ENCODE measurements at regions not wholly inside any gene's neighbourhood (a gene's known extent, or its start where the extent isn't known, plus 50 kb on each side); places are given as distances from the start of the nearest gene placed in this dataset.

DNA sequence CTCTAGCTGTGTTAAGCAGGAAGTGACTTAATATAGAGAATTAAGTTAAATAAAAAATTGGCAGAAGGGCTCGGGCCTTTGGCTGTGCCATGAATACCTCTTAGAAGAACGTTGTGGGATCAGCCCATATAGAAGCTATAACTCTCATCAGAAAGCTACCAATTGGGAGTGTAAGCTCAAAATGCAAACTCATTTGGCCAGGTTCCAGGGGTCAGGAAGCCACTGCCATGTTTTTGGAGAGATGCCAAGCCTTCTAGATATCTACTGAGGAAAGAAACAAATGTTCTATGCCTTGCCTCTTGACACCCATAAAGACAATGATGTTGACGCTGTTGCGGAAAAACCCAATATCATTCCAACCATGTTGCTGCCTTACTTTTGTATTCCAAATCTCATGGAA is 475.2 kb upstream of the TGFBR2 start:
- TF ChIP-seq, protein P1, sequence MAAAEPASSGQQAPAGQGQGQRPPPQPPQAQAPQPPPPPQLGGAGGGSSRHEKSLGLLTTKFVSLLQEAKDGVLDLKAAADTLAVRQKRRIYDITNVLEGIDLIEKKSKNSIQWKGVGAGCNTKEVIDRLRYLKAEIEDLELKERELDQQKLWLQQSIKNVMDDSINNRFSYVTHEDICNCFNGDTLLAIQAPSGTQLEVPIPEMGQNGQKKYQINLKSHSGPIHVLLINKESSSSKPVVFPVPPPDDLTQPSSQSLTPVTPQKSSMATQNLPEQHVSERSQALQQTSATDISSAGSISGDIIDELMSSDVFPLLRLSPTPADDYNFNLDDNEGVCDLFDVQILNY (CRISPR knock-in tag; IDR thresholded peaks at IDR 0.05), result no peak
- TF ChIP-seq MXD4 (CRISPR knock-in tag; IDR thresholded peaks at IDR 0.05; ENCODE audit: borderline replicate concordance) (no peak), JUN (CRISPR knock-in tag; IDR thresholded peaks at IDR 0.05) (no peak)
- DNase-seq (ENCODE audit: low spot score) (no peak), ATAC-seq (no peak)
- H3K9me3 Mint-ChIP-seq, result peaks cover 12% of the 10 kb centered on the region
- no peaks in the 10 kb centered on the region for H3K4me1 Mint-ChIP-seq
- peaks cover 2% of the 10 kb centered on the region; the same call in 1 of the 2 replicates for H3K27me3 Mint-ChIP-seq (ENCODE audit: low read depth)
- H3K4me3 Mint-ChIP-seq, result no peak overlapping the region
- ChIA-PET POLR2A (no interaction called here), CTCF (no interaction called here)
- no peak overlapping the region for H3K27ac Mint-ChIP-seq
- H3K36me3 Mint-ChIP-seq, result no peaks in the 10 kb centered on the region

DNA sequence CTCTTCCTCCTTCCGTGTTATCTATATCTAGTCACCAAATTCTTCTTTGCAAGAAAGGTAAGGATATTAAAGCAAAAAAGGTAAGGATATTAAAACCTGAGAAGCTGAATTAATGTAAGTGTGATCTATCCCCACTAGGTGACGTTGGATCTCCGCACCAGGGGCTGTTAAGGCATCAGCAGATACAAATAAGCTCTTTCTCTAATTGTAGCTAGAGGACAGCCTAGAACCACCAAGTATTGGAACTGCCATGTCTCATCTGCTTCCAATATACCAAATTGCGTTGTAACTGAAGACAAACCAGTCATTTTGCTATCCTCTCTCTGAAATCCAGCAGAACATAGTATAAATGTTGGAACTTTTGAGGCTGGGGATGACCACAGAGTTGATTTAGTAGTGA is 471.2 kb upstream of the TGFBR2 start:
- H3K4me3 Mint-ChIP-seq, result no peak overlapping the region

More for the DNA sequence above, 471.2 kb upstream of the TGFBR2 start:
- Mint-ChIP-seq H3K27ac (no peak overlapping the region), H3K36me3 (no peaks in the 10 kb centered on the region), H3K4me1 (no peaks in the 10 kb centered on the region), H3K9me3 (no peaks in the 10 kb centered on the region), H3K27me3 (ENCODE audit: low read depth) (no peaks in the 10 kb centered on the region)
- no peak for TF ChIP-seq ZNF121 (CRISPR knock-in tag; IDR thresholded peaks at IDR 0.05)
- TF ChIP-seq SOX15 (CRISPR knock-in tag; IDR thresholded peaks at IDR 0.05), result no peak
- TF ChIP-seq, protein P2, sequence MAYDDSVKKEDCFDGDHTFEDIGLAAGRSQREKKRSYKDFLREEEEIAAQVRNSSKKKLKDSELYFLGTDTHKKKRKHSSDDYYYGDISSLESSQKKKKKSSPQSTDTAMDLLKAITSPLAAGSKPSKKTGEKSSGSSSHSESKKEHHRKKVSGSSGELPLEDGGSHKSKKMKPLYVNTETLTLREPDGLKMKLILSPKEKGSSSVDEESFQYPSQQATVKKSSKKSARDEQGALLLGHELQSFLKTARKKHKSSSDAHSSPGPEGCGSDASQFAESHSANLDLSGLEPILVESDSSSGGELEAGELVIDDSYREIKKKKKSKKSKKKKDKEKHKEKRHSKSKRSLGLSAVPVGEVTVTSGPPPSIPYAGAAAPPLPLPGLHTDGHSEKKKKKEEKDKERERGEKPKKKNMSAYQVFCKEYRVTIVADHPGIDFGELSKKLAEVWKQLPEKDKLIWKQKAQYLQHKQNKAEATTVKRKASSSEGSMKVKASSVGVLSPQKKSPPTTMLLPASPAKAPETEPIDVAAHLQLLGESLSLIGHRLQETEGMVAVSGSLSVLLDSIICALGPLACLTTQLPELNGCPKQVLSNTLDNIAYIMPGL (CRISPR knock-in tag; IDR thresholded peaks at IDR 0.05), result no peak
- no peak for TF ChIP-seq FOXP1 (CRISPR knock-in tag; IDR thresholded peaks at IDR 0.05; ENCODE audit: borderline replicate concordance)
- TF ChIP-seq ZNF423 (CRISPR knock-in tag; IDR thresholded peaks at IDR 0.05), result no peak
- TF ChIP-seq ETV6 (CRISPR knock-in tag; IDR thresholded peaks at IDR 0.05), result no peak
- TF ChIP-seq, protein P3, sequence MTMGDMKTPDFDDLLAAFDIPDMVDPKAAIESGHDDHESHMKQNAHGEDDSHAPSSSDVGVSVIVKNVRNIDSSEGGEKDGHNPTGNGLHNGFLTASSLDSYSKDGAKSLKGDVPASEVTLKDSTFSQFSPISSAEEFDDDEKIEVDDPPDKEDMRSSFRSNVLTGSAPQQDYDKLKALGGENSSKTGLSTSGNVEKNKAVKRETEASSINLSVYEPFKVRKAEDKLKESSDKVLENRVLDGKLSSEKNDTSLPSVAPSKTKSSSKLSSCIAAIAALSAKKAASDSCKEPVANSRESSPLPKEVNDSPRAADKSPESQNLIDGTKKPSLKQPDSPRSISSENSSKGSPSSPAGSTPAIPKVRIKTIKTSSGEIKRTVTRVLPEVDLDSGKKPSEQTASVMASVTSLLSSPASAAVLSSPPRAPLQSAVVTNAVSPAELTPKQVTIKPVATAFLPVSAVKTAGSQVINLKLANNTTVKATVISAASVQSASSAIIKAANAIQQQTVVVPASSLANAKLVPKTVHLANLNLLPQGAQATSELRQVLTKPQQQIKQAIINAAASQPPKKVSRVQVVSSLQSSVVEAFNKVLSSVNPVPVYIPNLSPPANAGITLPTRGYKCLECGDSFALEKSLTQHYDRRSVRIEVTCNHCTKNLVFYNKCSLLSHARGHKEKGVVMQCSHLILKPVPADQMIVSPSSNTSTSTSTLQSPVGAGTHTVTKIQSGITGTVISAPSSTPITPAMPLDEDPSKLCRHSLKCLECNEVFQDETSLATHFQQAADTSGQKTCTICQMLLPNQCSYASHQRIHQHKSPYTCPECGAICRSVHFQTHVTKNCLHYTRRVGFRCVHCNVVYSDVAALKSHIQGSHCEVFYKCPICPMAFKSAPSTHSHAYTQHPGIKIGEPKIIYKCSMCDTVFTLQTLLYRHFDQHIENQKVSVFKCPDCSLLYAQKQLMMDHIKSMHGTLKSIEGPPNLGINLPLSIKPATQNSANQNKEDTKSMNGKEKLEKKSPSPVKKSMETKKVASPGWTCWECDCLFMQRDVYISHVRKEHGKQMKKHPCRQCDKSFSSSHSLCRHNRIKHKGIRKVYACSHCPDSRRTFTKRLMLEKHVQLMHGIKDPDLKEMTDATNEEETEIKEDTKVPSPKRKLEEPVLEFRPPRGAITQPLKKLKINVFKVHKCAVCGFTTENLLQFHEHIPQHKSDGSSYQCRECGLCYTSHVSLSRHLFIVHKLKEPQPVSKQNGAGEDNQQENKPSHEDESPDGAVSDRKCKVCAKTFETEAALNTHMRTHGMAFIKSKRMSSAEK (CRISPR knock-in tag; IDR thresholded peaks at IDR 0.05; ENCODE audit: borderline replicate concordance), result no peak
- TF ChIP-seq ZNF317 (CRISPR knock-in tag; IDR thresholded peaks at IDR 0.05; ENCODE audit: borderline replicate concordance, low read depth), result no peak
- TF ChIP-seq, protein P4, sequence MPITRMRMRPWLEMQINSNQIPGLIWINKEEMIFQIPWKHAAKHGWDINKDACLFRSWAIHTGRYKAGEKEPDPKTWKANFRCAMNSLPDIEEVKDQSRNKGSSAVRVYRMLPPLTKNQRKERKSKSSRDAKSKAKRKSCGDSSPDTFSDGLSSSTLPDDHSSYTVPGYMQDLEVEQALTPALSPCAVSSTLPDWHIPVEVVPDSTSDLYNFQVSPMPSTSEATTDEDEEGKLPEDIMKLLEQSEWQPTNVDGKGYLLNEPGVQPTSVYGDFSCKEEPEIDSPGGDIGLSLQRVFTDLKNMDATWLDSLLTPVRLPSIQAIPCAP (CRISPR knock-in tag; IDR thresholded peaks at IDR 0.05), result no peak
- TF ChIP-seq, protein P5, sequence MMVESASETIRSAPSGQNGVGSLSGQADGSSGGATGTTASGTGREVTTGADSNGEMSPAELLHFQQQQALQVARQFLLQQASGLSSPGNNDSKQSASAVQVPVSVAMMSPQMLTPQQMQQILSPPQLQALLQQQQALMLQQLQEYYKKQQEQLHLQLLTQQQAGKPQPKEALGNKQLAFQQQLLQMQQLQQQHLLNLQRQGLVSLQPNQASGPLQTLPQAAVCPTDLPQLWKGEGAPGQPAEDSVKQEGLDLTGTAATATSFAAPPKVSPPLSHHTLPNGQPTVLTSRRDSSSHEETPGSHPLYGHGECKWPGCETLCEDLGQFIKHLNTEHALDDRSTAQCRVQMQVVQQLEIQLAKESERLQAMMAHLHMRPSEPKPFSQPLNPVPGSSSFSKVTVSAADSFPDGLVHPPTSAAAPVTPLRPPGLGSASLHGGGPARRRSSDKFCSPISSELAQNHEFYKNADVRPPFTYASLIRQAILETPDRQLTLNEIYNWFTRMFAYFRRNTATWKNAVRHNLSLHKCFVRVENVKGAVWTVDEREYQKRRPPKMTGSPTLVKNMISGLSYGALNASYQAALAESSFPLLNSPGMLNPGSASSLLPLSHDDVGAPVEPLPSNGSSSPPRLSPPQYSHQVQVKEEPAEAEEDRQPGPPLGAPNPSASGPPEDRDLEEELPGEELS (CRISPR knock-in tag; IDR thresholded peaks at IDR 0.05), result no peak
- TF ChIP-seq, protein P6, sequence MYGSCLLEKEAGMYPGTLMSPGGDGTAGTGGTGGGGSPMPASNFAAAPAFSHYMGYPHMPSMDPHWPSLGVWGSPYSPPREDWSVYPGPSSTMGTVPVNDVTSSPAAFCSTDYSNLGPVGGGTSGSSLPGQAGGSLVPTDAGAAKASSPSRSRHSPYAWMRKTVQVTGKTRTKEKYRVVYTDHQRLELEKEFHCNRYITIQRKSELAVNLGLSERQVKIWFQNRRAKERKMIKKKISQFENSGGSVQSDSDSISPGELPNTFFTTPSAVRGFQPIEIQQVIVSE (CRISPR knock-in tag; IDR thresholded peaks at IDR 0.05; ENCODE audit: borderline replicate concordance), result no peak
- no peak for TF ChIP-seq GABPB1 (CRISPR knock-in tag; IDR thresholded peaks at IDR 0.05)
- TF ChIP-seq, protein P7, sequence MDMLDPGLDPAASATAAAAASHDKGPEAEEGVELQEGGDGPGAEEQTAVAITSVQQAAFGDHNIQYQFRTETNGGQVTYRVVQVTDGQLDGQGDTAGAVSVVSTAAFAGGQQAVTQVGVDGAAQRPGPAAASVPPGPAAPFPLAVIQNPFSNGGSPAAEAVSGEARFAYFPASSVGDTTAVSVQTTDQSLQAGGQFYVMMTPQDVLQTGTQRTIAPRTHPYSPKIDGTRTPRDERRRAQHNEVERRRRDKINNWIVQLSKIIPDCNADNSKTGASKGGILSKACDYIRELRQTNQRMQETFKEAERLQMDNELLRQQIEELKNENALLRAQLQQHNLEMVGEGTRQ (CRISPR knock-in tag; IDR thresholded peaks at IDR 0.05), result no peak
- ChIA-PET POLR2A (interaction anchor here (0.5 kb wide), 1 partner anchor 274 kb away, joined by 3 read pairs; no protein-coding TSS in a partner anchor), CTCF (interaction anchor here (0.6 to 1.3 kb wide), 7 partner anchors 61 to 616 kb away, joined by 3 to 10 read pairs (median 3); no protein-coding TSS in a partner anchor)
- no peak for DNase-seq (ENCODE audit: low spot score)
- no peak for ATAC-seq
